ENCODE measurements at regions not wholly inside any gene's neighbourhood (a gene's known extent, or its start where the extent isn't known, plus 50 kb on each side); places are given as distances from the start of the nearest gene placed in this dataset.

DNA sequence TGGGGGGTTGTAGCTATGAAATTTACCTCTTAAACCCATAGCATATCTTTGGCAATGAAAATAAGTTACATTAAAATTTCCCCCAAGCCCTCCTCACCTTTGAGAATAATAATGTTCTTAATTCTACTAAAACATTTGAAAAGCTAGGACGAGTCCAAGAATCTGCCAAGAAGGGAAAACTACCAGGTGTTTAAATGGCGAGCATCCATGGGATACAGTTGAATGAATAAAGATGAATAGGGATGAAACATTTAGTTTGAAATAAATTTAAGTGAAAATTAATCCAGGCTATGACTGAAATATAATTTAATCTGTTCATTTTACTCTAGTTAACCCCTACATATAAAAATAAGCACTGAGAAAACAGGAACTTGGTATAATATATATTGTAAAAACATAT lies 536.7 kb downstream of the FLRT2 start:
- TF ChIP-seq, protein P1, sequence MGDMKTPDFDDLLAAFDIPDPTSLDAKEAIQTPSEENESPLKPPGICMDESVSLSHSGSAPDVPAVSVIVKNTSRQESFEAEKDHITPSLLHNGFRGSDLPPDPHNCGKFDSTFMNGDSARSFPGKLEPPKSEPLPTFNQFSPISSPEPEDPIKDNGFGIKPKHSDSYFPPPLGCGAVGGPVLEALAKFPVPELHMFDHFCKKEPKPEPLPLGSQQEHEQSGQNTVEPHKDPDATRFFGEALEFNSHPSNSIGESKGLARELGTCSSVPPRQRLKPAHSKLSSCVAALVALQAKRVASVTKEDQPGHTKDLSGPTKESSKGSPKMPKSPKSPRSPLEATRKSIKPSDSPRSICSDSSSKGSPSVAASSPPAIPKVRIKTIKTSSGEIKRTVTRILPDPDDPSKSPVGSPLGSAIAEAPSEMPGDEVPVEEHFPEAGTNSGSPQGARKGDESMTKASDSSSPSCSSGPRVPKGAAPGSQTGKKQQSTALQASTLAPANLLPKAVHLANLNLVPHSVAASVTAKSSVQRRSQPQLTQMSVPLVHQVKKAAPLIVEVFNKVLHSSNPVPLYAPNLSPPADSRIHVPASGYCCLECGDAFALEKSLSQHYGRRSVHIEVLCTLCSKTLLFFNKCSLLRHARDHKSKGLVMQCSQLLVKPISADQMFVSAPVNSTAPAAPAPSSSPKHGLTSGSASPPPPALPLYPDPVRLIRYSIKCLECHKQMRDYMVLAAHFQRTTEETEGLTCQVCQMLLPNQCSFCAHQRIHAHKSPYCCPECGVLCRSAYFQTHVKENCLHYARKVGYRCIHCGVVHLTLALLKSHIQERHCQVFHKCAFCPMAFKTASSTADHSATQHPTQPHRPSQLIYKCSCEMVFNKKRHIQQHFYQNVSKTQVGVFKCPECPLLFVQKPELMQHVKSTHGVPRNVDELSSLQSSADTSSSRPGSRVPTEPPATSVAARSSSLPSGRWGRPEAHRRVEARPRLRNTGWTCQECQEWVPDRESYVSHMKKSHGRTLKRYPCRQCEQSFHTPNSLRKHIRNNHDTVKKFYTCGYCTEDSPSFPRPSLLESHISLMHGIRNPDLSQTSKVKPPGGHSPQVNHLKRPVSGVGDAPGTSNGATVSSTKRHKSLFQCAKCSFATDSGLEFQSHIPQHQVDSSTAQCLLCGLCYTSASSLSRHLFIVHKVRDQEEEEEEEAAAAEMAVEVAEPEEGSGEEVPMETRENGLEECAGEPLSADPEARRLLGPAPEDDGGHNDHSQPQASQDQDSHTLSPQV (IDR thresholded peaks at IDR 0.05): no peak
- TF ChIP-seq, protein P2, sequence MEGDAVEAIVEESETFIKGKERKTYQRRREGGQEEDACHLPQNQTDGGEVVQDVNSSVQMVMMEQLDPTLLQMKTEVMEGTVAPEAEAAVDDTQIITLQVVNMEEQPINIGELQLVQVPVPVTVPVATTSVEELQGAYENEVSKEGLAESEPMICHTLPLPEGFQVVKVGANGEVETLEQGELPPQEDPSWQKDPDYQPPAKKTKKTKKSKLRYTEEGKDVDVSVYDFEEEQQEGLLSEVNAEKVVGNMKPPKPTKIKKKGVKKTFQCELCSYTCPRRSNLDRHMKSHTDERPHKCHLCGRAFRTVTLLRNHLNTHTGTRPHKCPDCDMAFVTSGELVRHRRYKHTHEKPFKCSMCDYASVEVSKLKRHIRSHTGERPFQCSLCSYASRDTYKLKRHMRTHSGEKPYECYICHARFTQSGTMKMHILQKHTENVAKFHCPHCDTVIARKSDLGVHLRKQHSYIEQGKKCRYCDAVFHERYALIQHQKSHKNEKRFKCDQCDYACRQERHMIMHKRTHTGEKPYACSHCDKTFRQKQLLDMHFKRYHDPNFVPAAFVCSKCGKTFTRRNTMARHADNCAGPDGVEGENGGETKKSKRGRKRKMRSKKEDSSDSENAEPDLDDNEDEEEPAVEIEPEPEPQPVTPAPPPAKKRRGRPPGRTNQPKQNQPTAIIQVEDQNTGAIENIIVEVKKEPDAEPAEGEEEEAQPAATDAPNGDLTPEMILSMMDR (IDR thresholded peaks at IDR 0.05 in 2 of 3, conservative IDR thresholded peaks at IDR 0.05 in 1 of 3; ENCODE audit: control insufficient read depth in 2 of 3, extremely low read depth in 1 of 3, insufficient read depth in 1 of 3, low read depth in 3 of 3, low read length in 3 of 3): no peak
- no peak for TF ChIP-seq EZH2 (IDR thresholded peaks at IDR 0.05; ENCODE audit: borderline replicate concordance, control insufficient read depth, low read depth, low read length)
